T-helper 2 cell treated with Interferon-gamma antibody and Interleukin-4, amounts not matched to agents 100 ng/mL and 5 ng/mL, for 36 hours (primary cell): ENCODE measurements at regions not wholly inside any gene's neighbourhood (a gene's known extent, or its start where the extent isn't known, plus 50 kb on each side); places are given as distances from the start of the nearest gene placed in this dataset.

ENCODE experiments used
- intact Hi-C: fragments of 100-400 bp; cut with micrococcal nuclease; formaldehyde crosslinking; loops from one replicate; pipeline ENCODE4 v1.15.1; 2023

- intact Hi-C loops: no loop called here
These were observed 213.0 kb upstream of the RAB6C start for GRCh38 chr2:129766374-129766993.

- intact Hi-C loops: no loop called here
These were observed 212.0 kb upstream of the RAB6C start for GRCh38 chr2:129767346-129768035.

DNA sequence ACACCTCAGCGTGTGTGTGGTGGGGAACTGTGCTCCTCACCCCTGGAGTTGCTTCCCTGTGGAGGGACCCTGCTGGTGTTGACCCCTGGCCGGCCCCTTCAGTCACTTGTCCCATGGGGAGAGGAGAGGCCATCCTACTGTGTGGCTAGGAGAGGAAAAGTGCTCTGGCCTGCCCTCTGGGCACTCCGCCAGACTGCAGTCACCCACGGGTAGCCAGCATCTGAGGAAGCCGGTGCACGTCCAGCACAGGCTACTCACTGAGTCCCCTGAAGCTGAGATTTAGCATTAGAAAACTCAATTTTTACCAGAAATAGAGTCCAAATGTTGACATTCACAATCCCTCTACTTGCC lies 211.5 kb upstream of the RAB6C start:
- intact Hi-C loops: no loop called here

- intact Hi-C loops: no loop called here
These were observed 210.8 kb upstream of the RAB6C start for GRCh38 chr2:129768485-129769184.

- intact Hi-C loops: no loop called here
These were observed 210.1 kb upstream of the RAB6C start for GRCh38 chr2:129769185-129769991.

DNA sequence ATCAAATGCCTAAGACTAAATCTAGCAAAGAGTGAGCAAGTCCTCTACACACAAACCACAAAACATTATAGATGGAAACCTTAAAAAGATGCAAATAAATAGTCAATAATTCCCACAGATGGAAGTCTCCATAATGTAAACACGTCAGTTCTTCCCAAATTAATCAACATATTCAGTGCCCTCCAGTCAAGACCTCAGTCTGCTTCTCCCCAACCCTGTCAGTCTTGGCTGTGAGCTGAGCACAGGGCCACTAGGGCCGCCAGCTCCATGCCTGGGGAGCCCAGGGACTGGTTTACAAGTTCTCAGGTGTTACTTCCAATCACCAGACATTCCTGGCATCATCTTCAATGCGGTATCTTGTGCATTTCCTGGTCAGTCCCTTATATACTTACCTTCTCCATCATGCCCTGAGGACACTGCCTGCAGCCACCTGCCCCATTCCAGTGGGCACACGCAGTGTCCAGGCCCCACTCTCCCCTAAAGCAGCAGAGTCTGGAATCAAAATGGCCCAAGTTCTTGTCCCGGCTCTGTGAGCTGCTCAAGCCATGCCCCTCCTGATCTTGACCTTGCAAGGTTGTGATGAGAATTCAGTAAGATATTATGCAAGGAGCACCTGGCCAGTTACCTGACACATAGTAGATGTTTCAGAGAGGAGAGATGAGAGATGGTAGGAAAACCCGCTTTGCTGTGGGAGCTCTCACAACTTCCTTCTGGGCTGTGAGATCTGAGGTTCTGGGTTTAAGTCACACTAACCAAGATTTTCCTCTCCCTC lies 207.9 kb upstream of the RAB6C start:
- intact Hi-C loops: no loop called here

GRCh38 chr2:129772190-129772579 lies 207.3 kb upstream of the RAB6C start:
- intact Hi-C loops: no loop called here

GRCh38 chr2:129775952-129776653 lies 203.4 kb upstream of the RAB6C start:
- intact Hi-C loops: no loop called here

GRCh38 chr2:129777146-129777545 lies 202.3 kb upstream of the RAB6C start:
- intact Hi-C loops: no loop called here

DNA sequence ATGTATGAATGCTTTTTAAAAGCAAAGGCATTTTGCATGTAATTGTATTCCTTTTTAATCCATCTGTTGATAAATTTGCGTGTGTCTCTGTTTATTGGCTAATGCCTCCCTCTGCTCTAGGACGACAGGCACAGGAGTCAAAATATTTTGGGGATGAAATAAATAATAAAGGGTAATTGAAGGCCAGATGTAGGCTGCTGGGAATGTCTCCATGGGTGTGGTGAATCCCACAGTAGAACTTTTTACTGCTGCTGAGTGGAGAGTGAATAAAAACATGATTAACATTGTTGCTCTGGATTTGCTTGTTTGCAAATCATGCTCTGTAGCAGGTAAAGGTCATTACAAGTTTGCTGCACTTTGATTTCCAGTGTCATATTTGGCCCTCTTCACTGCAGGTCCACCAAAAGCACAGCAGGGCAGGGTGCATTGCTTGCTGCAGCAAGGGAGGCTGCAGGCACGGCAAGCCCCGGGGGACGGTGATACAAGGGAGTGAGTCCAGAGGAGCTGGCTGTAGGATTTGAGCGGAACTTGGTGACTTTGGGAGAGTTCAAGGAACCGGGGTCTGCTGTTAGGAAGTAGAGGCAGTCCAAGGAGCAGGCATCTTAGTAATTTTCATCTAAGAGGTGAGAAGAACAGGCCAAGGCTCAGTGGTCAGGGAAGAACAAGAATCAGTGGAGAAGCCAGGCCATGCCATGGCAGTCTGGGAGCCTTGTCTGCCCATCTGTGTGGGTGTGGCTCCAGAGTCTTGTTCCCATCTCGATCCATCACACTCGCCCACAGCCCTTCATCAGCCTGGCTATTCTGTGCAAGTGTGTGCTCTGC lies 201.5 kb upstream of the RAB6C start:
- intact Hi-C loops: no loop called here

GRCh38 chr2:129778584-129778877 lies 200.9 kb upstream of the RAB6C start:
- intact Hi-C loops: no loop called here

DNA sequence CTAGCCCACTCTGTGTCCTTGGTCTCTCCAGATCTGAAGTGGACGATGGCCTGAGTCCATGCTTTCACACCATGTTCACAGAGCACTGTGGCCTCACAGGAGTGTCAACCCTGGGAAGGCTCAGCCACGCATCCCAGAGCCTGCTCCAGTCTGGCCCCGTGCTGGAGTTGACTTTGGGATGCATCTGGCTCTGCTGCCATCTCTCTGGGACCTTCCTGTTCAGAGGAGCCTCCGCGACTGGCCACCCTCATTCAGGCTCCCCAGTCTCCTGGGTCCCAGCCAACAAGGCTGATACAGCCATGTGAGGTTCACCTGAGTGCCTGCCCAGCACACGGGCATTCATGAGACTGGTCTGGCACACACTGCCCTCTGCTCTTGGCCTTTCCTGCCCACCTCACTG lies 199.7 kb upstream of the RAB6C start:
- intact Hi-C loops: no loop called here

GRCh38 chr2:129780316-129781270 lies 198.9 kb upstream of the RAB6C start:
- intact Hi-C loops: no loop called here

- intact Hi-C loops: no loop called here
These were observed 197.5 kb upstream of the RAB6C start for GRCh38 chr2:129781749-129782632.

DNA sequence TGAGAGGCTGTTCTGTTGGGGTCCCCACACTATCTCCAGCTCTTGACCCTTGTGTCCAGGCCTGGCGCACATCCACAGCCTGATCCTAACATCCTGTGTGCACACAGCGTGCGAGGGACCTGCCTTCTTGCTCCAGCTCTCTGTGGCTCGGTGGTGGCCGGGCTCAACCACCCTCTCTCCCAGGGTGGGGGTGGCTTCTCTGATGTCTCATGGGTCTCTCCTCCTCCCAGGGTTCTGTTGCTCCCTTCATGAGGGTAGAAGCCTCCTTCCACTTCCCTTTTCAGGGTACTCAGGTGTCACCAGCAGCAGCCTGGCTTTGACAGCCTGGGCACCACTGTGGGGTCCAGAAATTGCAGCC lies 196.9 kb upstream of the RAB6C start:
- intact Hi-C loops: no loop called here

DNA sequence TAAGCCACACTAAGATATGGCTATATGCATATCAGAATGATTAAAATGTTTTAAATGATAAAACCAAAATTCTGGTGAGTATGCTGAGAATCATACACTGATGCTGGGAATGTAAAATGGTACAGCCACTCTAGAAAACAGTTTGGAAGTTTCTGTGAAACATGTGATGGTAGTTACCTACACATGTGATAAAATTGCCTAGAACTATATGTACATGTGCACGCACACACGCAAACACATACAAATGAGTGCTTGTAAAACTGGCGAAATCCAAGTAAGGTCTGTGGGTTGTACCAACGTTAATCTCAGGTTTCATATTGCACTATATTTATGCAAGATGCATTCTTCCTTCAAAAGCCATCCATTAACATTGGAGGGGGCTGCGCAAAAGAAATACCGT lies 195.0 kb upstream of the RAB6C start:
- intact Hi-C loops: no loop called here

- intact Hi-C loops: no loop called here
These were observed 187.8 kb upstream of the RAB6C start for GRCh38 chr2:129791712-129792111.

- intact Hi-C loops: no loop called here
These were observed 186.0 kb upstream of the RAB6C start for GRCh38 chr2:129793431-129793902.
